GM12873 (cell line): ENCODE measurements at regions not wholly inside any gene's neighbourhood (a gene's known extent, or its start where the extent isn't known, plus 50 kb on each side); places are given as distances from the start of the nearest gene placed in this dataset.

Experiments
- TF ChIP-seq, protein P1 (sequence below): IDR thresholded peaks from 2 replicates; pipeline ENCODE4 v1.5.1; 2012; ENCODE audit warnings: low read depth, mild to moderate bottlenecking, moderate library complexity, low read length, control low read depth; ENCODE audit not compliant: insufficient read depth; ENCODE audit errors: missing control alignments

GRCh38 chr10:26637521-26638275 lies 59.8 kb upstream of the PDSS1 start:
- TF ChIP-seq, protein P1, sequence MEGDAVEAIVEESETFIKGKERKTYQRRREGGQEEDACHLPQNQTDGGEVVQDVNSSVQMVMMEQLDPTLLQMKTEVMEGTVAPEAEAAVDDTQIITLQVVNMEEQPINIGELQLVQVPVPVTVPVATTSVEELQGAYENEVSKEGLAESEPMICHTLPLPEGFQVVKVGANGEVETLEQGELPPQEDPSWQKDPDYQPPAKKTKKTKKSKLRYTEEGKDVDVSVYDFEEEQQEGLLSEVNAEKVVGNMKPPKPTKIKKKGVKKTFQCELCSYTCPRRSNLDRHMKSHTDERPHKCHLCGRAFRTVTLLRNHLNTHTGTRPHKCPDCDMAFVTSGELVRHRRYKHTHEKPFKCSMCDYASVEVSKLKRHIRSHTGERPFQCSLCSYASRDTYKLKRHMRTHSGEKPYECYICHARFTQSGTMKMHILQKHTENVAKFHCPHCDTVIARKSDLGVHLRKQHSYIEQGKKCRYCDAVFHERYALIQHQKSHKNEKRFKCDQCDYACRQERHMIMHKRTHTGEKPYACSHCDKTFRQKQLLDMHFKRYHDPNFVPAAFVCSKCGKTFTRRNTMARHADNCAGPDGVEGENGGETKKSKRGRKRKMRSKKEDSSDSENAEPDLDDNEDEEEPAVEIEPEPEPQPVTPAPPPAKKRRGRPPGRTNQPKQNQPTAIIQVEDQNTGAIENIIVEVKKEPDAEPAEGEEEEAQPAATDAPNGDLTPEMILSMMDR, result no peak

DNA sequence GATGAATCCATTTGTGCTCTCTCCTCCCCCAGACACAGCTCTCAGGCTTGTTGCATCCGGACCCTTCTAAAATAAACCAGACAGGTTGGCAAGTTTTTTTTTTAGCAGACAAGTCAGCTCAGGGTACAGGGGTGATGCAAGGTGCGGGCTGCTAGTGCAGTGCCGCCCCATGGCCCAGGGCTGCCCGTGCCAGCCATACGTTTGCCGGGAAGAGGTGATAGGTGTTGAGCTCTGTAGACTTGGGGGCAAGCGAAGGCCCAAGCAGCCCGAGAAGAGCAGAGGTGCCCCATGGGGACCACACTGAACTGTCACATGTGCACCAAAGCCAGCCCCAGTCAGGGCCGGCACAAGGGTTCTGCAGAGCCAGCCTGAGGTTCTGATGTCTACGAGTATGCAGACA lies 57.1 kb upstream of the PDSS1 start:
- TF ChIP-seq, protein P1, result no peak

DNA sequence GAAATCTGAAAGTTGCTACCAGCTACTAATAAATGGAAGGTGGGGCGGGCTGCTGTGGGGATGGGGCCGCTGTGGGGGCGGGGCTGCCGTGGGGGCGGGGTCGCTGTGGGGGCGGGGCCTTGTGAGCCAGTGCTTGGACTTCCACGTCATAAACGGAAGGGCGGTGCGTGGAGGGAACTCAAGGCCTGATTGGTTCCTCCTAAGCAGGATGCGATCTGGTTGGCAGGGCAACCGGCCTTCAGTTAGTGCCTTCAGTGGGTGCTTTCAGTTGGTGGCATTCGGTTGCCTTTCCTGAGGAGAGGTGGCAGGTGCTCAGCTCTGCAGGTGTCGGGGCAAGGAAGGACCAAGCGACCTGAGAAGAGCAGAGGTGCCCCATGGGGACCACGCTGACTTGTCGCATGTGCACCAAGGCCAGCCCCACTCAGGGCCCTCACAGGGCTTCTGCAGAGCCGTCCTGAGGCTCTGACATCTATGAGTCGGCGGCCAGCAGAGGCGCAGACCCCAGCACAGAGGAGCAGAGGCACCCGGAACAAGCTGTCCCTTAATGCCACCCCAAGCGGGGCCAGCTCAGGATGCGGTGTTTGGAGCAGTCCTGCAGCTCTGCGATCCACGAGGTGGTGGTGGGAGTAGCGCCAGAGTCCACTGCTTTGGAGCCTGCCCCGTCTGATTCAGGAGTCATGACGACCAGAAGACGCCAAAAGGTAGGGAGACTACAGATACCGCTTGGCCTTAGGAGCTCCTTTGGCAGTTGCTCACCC lies 54.4 kb upstream of the PDSS1 start:
- TF ChIP-seq, protein P1, result no peak

- TF ChIP-seq, protein P1, result peak; percentile 30
These were observed 49.8 kb upstream of the PDSS1 start for GRCh38 chr10:26647602-26648244.
